Ureter (tissue), 1 donor: ENCODE measurements at regions not wholly inside any gene's neighbourhood (a gene's known extent, or its start where the extent isn't known, plus 50 kb on each side); places are given as distances from the start of the nearest gene placed in this dataset.
"Not testable (repeated sequence)": the region's sequence is repeated elsewhere in the genome, so short reads cannot be mapped to it uniquely, and the experiment has no call there.

ENCODE experiments used
- DNase-seq: peaks from one replicate; pipeline ENCODE4 v3.0.0-alpha.2; 2020; ENCODE audit warnings: low spot score
- donor health status: DM: yes; HTN: yes; CAD: no.

- no peak for DNase-seq
Observed at GRCh38 chr3:18189282-18190050, 235.7 kb downstream of the SATB1 start.

GRCh38 chr3:18188491-18188890 lies 236.6 kb downstream of the SATB1 start:
- DNase-seq = no peak

- no peak for DNase-seq
Observed at GRCh38 chr3:18185624-18186023, 239.5 kb downstream of the SATB1 start.

- not testable (repeated sequence) for DNase-seq
Observed at GRCh38 chr3:18182923-18183322, 242.2 kb downstream of the SATB1 start.

- DNase-seq = no peak
Observed at GRCh38 chr3:18179521-18179920, 245.6 kb downstream of the SATB1 start.

GRCh38 chr3:18177271-18177670 lies 247.9 kb downstream of the SATB1 start:
- DNase-seq = no peak

- not testable (repeated sequence) for DNase-seq
Observed at GRCh38 chr3:18173891-18174290, 251.2 kb downstream of the SATB1 start.

- no peak for DNase-seq
Observed at GRCh38 chr3:18159681-18160080, 265.5 kb downstream of the SATB1 start.

GRCh38 chr3:18153571-18154173 lies 271.5 kb downstream of the SATB1 start:
- no peak for DNase-seq

GRCh38 chr3:18151199-18151598 lies 273.9 kb downstream of the SATB1 start:
- DNase-seq = no peak

- no peak for DNase-seq
Observed at GRCh38 chr3:18149935-18150334, 275.2 kb downstream of the SATB1 start.

- no peak for DNase-seq
Observed at GRCh38 chr3:18149386-18149785, 275.8 kb downstream of the SATB1 start.

GRCh38 chr3:18144571-18144970 lies 280.6 kb downstream of the SATB1 start:
- no peak for DNase-seq

- DNase-seq = no peak
Observed at GRCh38 chr3:18143258-18143780, 281.8 kb downstream of the SATB1 start.

GRCh38 chr3:18137958-18138357 lies 287.2 kb downstream of the SATB1 start:
- DNase-seq = no peak

GRCh38 chr3:18135060-18135814 lies 289.9 kb downstream of the SATB1 start:
- DNase-seq = no peak

- DNase-seq = no peak
Observed at GRCh38 chr3:18134386-18135059, 290.6 kb downstream of the SATB1 start.

GRCh38 chr3:18132991-18133390 lies 292.1 kb downstream of the SATB1 start:
- DNase-seq = no peak

GRCh38 chr3:18127859-18128681 lies 297.1 kb downstream of the SATB1 start:
- no peak for DNase-seq

GRCh38 chr3:18127174-18127858 lies 297.8 kb downstream of the SATB1 start:
- no peak for DNase-seq
